Fibroblast of skin of back (primary cell): ENCODE measurements at regions not wholly inside any gene's neighbourhood (a gene's known extent, or its start where the extent isn't known, plus 50 kb on each side); places are given as distances from the start of the nearest gene placed in this dataset.
A peak's percentile ranks its signal among the peaks of the same experiment; 100 is the strongest.

Experiments used
- DNase-seq: peaks from one replicate; pipeline ENCODE4 v3.0.0-alpha.2; 2013

GRCh38 chr2:120954939-120955338 is 219.3 kb downstream of the GLI2 start:
- no peak for DNase-seq

GRCh38 chr2:120955427-120955826 is 219.8 kb downstream of the GLI2 start:
- DNase-seq: no peak

GRCh38 chr2:120956486-120957156 is 221.0 kb downstream of the GLI2 start:
- no peak for DNase-seq

GRCh38 chr2:120957905-120958304 is 222.2 kb downstream of the GLI2 start:
- no peak for DNase-seq

- no peak for DNase-seq
These were observed 223.1 kb downstream of the GLI2 start for GRCh38 chr2:120958623-120959366.

GRCh38 chr2:120959426-120959825 is 223.8 kb downstream of the GLI2 start:
- DNase-seq: no peak

GRCh38 chr2:120960770-120961366 is 225.2 kb downstream of the GLI2 start:
- no peak for DNase-seq

- no peak for DNase-seq
These were observed 225.7 kb downstream of the GLI2 start for GRCh38 chr2:120961396-120961795.

GRCh38 chr2:120963997-120964705 is 228.5 kb downstream of the GLI2 start:
- peak; percentile 58 for DNase-seq

GRCh38 chr2:120964819-120965218 is 229.2 kb downstream of the GLI2 start:
- DNase-seq: peak; percentile 56

GRCh38 chr2:120966510-120967254 is 231.0 kb downstream of the GLI2 start:
- no peak for DNase-seq

- no peak for DNase-seq
These were observed 232.8 kb downstream of the GLI2 start for GRCh38 chr2:120968307-120969015.

GRCh38 chr2:120969613-120970355 is 234.1 kb downstream of the GLI2 start:
- no peak for DNase-seq

GRCh38 chr2:120971866-120972265 is 236.2 kb downstream of the GLI2 start:
- DNase-seq: no peak

GRCh38 chr2:120972286-120972685 is 236.6 kb downstream of the GLI2 start:
- DNase-seq: no peak

- no peak for DNase-seq
These were observed 237.5 kb downstream of the GLI2 start for GRCh38 chr2:120973196-120973595.

- no peak for DNase-seq
These were observed 239.3 kb downstream of the GLI2 start for GRCh38 chr2:120974950-120975349.

- DNase-seq: no peak
These were observed 241.0 kb downstream of the GLI2 start for GRCh38 chr2:120976501-120977307.

- DNase-seq: no peak
These were observed 242.1 kb downstream of the GLI2 start for GRCh38 chr2:120977582-120978358.
